ENCODE measurements at regions not wholly inside any gene's neighbourhood (a gene's known extent, or its start where the extent isn't known, plus 50 kb on each side); places are given as distances from the start of the nearest gene placed in this dataset.
A peak's percentile ranks its signal among the peaks of the same experiment; 100 is the strongest.

DNA sequence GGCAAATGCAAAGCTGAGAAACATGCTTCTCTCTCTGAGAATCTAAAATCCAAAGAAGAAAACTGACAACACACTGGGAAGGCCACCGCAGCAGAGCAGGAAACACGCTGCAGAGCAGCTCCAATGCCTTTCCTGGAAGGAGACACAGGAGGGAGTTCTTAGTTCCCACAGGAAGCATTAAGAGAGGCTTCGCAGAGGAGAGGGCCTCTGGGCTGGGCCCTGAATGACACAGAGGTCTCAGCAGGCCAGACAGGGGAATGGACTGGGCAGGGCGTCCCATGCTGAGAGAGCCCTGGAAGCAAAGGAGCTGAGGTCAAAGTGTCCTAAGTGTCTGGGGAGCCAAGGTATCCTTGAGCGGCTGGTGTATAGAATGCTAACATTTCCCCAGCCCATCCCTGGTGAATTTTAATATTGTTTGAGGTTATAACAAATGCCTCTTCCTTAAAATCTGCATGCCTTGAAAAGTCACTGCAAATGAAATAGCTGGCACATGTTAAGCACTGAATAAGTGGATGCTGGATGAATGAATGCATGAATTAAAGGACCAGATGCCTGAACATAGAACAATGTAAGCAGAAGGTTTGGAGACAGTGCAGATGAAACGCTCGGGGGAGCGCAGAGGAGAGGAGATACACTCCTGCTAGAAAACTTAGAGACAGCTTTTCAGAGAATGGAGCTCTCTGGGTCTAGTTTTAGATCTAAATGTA, 110.0 kb upstream of the SYNDIG1 start:
- TF ChIP-seq POLR2AphosphoS5 (IDR thresholded peaks at IDR 0.05; ENCODE audit: low read depth, low read length) (no peak), POLR2A (IDR thresholded peaks at IDR 0.05; ENCODE audit: low read depth, low read length) (no peak), TAF1 (IDR thresholded peaks at IDR 0.05; ENCODE audit: borderline replicate concordance, low read depth, low read length) (no peak)
- no peak for DNase-seq (ENCODE audit: insufficient read length)
- no peak for FAIRE-seq

DNA sequence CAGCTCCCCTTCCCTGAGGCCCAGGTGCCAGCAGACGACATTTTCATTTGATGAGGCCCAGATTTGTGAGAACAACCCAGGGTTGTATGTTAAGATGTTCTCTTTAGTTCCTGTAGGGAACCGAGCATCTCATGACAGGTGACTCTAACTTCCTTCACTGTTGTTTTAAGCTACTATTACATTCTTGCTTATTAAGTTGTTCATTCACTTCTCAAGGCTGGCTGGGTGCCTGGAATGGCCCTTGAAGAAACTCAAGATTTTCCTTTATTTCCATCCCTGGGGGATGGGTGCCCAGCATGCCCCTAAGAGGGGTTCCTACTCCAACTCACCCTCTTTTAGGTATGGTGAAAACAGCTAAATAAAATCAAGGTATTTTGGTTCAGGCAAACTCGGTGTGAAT, 111.5 kb upstream of the SYNDIG1 start:
- no peak for TF ChIP-seq TAF1 (IDR thresholded peaks at IDR 0.05; ENCODE audit: borderline replicate concordance, low read depth, low read length)
- no peak for TF ChIP-seq POLR2AphosphoS5 (IDR thresholded peaks at IDR 0.05; ENCODE audit: low read depth, low read length)
- no peak for TF ChIP-seq POLR2A (IDR thresholded peaks at IDR 0.05; ENCODE audit: low read depth, low read length)
- DNase-seq (ENCODE audit: insufficient read length) (no peak), FAIRE-seq (no peak)

DNA sequence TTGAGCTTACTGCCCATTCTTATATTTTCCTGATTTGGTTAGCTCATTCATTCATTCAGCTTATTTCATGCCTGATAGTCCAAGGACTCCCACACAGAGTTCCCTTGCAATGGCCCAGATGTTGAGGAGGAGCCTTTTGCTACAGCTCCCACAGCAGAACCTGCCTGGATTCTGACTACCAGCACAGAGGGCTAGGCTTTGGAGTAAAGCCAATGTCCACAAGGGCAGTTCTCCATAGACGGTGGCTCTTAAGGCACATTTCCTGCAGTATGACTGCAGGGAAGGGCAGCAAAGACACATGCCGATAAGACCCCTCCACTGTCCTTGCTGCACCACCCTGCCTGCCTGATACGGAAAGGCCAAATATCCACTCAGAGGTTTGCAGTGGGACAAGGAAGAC, 112.3 kb upstream of the SYNDIG1 start:
- DNase-seq (ENCODE audit: insufficient read length) (no peak), FAIRE-seq (no peak)
- no peak for TF ChIP-seq POLR2A (IDR thresholded peaks at IDR 0.05; ENCODE audit: low read depth, low read length)
- no peak for TF ChIP-seq POLR2AphosphoS5 (IDR thresholded peaks at IDR 0.05; ENCODE audit: low read depth, low read length)
- no peak for TF ChIP-seq TAF1 (IDR thresholded peaks at IDR 0.05; ENCODE audit: borderline replicate concordance, low read depth, low read length)

DNA sequence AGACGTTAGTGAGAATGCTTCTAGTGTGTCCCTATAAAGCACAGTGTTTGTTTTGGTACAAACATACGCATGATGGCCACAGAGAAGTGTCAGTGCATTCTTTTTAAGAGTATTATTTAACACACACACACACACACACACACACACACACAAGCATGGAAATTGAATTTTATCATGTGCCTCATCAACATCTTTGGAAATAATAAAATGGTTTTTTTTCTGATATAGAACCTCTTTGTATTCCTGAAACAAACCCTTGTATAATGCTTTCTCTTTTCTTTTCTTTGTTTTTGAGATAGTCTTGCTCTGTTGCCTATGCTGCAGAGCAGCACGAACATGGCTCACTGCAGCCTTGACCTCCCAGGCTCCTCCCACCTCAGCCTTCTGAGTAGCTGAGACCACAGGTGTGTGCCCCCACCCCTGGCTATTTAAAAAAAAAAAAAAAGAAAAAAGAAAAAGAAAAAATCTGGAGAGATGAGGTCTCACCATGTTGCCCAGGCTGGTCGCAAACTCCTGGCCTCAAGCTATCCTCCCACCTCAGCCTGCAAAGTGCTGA, 116.2 kb upstream of the SYNDIG1 start:
- DNase-seq (ENCODE audit: insufficient read length) (no peak), FAIRE-seq (no peak)
- TF ChIP-seq POLR2AphosphoS5 (IDR thresholded peaks at IDR 0.05; ENCODE audit: low read depth, low read length) (no peak), TAF1 (IDR thresholded peaks at IDR 0.05; ENCODE audit: borderline replicate concordance, low read depth, low read length) (no peak), POLR2A (IDR thresholded peaks at IDR 0.05; ENCODE audit: low read depth, low read length) (no peak)

DNA sequence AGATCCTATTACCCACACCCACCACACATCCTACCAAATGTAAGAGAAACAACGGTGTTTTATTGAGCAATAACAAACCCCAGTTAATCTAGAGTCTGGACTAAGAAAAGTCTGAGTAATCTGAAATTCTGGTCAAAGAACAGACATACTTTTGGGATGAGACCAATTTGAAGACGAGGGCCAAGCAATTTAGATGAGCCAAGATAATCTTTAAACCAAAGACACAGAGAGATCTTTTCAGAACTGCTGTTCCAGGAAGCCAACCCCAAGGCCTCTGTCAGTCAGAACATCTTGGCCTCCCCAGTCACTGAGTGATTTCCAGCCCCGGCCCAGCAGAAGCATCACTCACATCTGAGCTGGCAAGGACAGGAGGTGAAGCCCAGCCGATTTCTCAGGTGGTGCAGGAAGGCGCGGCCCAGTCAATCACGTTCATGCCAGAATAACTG, 118.5 kb upstream of the SYNDIG1 start:
- DNase-seq (ENCODE audit: insufficient read length) (no peak), FAIRE-seq (no peak)
- no peak for TF ChIP-seq TAF1 (IDR thresholded peaks at IDR 0.05; ENCODE audit: borderline replicate concordance, low read depth, low read length)
- TF ChIP-seq POLR2AphosphoS5 (IDR thresholded peaks at IDR 0.05; ENCODE audit: low read depth, low read length), result no peak
- no peak for TF ChIP-seq POLR2A (IDR thresholded peaks at IDR 0.05; ENCODE audit: low read depth, low read length)

DNA sequence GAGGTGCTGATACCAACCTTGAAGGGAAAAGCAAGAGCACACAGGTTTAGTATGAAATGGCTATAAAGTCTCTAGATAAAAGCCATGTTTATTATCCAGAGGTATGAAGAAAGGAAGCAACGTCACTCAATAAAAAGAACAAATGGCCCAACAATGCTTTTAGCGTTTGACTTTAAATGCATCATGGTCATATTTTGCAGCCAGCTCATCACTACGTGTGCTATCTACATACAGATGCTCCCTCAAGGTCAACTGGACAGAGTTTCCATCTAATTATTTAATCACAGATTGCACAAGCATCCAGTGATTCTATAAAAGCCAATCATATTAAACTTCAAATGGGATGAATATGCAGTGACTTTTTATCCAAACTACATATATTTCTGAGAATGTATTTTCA, 127.6 kb upstream of the SYNDIG1 start:
- no peak for FAIRE-seq
- DNase-seq (ENCODE audit: insufficient read length), result no peak
- TF ChIP-seq POLR2AphosphoS5 (IDR thresholded peaks at IDR 0.05; ENCODE audit: low read depth, low read length) (no peak), TAF1 (IDR thresholded peaks at IDR 0.05; ENCODE audit: borderline replicate concordance, low read depth, low read length) (no peak), POLR2A (IDR thresholded peaks at IDR 0.05; ENCODE audit: low read depth, low read length) (no peak)

DNA sequence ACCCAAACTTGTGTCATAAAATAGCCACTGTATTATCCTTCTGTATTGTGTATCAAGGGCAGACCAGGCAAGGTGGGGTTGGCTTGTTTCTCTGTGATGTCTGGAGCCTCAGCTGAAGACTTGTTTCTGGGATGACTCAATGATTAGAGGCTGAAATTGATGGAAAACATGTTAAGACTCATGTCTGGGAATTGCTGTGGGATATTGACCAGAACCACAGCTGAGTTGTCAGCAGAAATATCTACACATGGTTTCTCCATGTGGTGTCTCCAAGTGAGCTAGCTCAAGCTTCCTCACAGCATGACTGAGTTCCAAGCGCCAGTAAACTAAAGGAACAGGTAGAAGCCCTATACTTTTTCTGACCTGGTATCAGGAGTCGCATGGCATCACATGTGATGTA, 128.5 kb upstream of the SYNDIG1 start:
- DNase-seq (ENCODE audit: insufficient read length) (no peak), FAIRE-seq (no peak)
- no peak for TF ChIP-seq POLR2A (IDR thresholded peaks at IDR 0.05; ENCODE audit: low read depth, low read length)
- no peak for TF ChIP-seq POLR2AphosphoS5 (IDR thresholded peaks at IDR 0.05; ENCODE audit: low read depth, low read length)
- no peak for TF ChIP-seq TAF1 (IDR thresholded peaks at IDR 0.05; ENCODE audit: borderline replicate concordance, low read depth, low read length)

DNA sequence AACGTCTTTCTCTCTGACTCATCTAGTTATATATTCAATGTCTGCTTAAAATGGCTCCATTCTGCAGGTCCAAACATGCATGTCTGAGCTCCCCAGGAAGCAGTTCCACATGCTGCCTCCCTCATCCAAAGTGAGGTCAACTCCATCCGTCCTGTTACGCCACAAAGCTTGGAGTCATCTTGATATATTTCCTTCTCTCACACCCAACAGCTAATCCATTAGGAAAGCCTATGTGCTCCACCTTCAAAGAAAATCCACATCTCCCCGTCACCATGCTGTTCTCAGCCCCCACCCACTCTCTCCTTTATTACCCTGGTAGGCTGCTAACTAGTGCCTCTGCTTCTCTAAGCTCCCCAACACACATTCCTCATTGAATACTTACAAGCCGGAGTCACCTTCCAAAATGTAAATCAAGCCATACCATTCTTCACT, 130.2 kb upstream of the SYNDIG1 start:
- no peak for FAIRE-seq
- no peak for DNase-seq (ENCODE audit: insufficient read length)
- no peak for TF ChIP-seq POLR2AphosphoS5 (IDR thresholded peaks at IDR 0.05; ENCODE audit: low read depth, low read length)
- TF ChIP-seq POLR2A (IDR thresholded peaks at IDR 0.05; ENCODE audit: low read depth, low read length), result no peak
- TF ChIP-seq TAF1 (IDR thresholded peaks at IDR 0.05; ENCODE audit: borderline replicate concordance, low read depth, low read length), result no peak

DNA sequence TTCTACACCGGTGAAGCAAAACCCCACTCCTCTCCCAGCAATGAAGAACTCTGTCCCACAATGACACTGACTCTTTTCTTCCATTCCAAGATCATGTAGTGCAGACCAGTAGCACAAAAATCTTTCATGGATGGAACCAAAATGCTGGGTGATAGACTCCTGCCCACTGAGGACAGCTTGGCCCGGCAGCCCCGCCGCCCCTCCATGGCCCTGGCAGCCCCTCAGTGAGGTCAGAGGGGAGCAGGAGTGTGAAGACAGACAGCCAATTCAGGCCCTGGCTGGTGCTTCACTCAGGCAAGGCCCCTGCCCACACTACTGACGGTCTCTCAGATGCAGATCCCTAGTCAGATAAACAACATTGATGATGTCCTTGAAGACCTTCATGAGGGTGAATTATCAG, 131.9 kb upstream of the SYNDIG1 start:
- DNase-seq (ENCODE audit: insufficient read length) (no peak), FAIRE-seq (no peak)
- TF ChIP-seq POLR2AphosphoS5 (IDR thresholded peaks at IDR 0.05; ENCODE audit: low read depth, low read length), result no peak
- TF ChIP-seq TAF1 (IDR thresholded peaks at IDR 0.05; ENCODE audit: borderline replicate concordance, low read depth, low read length), result no peak
- TF ChIP-seq POLR2A (IDR thresholded peaks at IDR 0.05; ENCODE audit: low read depth, low read length), result no peak

DNA sequence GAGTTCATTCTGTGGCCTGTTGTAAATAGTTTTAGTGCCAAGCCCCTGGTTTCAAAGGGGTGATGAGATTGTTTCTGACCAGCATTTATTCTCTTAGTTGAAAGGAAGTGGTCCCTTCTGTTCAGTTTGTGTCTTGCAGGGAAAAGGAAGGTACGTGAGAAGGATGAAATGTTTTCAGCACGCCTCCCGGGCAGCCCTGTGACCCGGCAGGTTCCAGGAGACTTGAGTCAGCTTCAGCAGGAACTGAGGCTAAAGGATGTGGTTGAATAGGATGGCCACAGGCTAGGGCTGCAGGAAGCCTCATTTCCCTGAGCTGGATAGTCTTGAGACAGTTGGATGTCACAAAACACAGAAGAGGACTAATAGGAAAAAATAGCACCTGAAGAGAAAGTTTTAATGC, 132.4 kb upstream of the SYNDIG1 start:
- TF ChIP-seq POLR2AphosphoS5 (IDR thresholded peaks at IDR 0.05; ENCODE audit: low read depth, low read length), result no peak
- TF ChIP-seq POLR2A (IDR thresholded peaks at IDR 0.05; ENCODE audit: low read depth, low read length), result no peak
- TF ChIP-seq TAF1 (IDR thresholded peaks at IDR 0.05; ENCODE audit: borderline replicate concordance, low read depth, low read length), result no peak
- FAIRE-seq (no peak), DNase-seq (ENCODE audit: insufficient read length) (no peak)

DNA sequence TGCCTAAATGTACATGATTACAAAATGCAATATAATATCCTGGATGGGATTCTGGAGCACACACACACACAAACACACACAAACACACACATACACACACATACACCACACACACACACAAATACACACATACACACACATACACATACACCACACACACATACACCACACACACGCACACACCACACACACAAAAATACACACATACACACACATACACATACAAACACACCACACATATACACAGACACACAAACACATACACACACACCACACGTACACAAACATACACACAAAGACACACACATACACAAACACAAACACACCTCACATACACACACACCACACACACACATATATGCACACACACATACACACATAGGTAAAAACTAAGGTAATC, 134.6 kb upstream of the SYNDIG1 start:
- peak; percentile 88 for FAIRE-seq

DNA sequence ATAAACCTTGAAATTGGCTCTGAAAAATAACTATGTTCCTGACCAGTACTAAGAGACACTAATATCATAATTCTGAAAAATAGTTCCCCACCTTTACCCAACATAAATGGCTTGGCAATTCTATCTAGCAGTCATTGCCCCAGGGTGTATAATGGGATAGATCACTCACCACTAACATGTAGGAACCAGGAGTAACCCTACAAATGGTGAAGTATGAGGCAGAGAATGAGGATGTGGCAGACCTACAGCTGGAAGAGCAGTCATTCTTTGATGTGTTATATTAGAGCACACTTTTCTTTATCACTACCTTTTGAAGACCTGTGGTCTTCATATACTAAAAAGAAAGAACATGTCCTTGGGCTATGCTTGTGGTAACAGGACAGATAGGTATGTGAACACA, 136.5 kb upstream of the SYNDIG1 start:
- TF ChIP-seq POLR2A (IDR thresholded peaks at IDR 0.05; ENCODE audit: low read depth, low read length), result no peak
- TF ChIP-seq TAF1 (IDR thresholded peaks at IDR 0.05; ENCODE audit: borderline replicate concordance, low read depth, low read length), result no peak
- no peak for TF ChIP-seq POLR2AphosphoS5 (IDR thresholded peaks at IDR 0.05; ENCODE audit: low read depth, low read length)
- no peak for FAIRE-seq
- no peak for DNase-seq (ENCODE audit: insufficient read length)

More for the DNA sequence above, 134.6 kb upstream of the SYNDIG1 start:
- TF ChIP-seq POLR2A (IDR thresholded peaks at IDR 0.05; ENCODE audit: low read depth, low read length), result no peak
- no peak for TF ChIP-seq TAF1 (IDR thresholded peaks at IDR 0.05; ENCODE audit: borderline replicate concordance, low read depth, low read length)
- no peak for TF ChIP-seq POLR2AphosphoS5 (IDR thresholded peaks at IDR 0.05; ENCODE audit: low read depth, low read length)
- DNase-seq (ENCODE audit: insufficient read length), result no peak
